HL-60 (cell line): ENCODE measurements at regions not wholly inside any gene's neighbourhood (a gene's known extent, or its start where the extent isn't known, plus 50 kb on each side); places are given as distances from the start of the nearest gene placed in this dataset.

Experiments
- DNase-seq, 2 experiments: peaks; one replicate each; pipeline ENCODE4 v3.0.0-alpha.2; 2010 to 2020; ENCODE audit warnings: low read depth in 1 of 2, low spot score in 1 of 2
- H3K27ac ChIP-seq: fragments of 250-450 bp; sonication (Bioruptor Pico); replicated peaks from 2 replicates; pipeline ENCODE4 v1.5.1; 2020; ENCODE audit warnings: mild to moderate bottlenecking, moderate library complexity
- H3K27me3 ChIP-seq: fragments of 250-450 bp; sonication (Bioruptor Pico); 2 replicates; pipeline ENCODE4 v1.5.1; 2021; ENCODE audit warnings: mild to moderate bottlenecking, moderate library complexity; ENCODE audit not compliant: insufficient read depth, poor library complexity, severe bottlenecking
- H3K4me3 ChIP-seq: replicated peaks from 2 replicates; pipeline ENCODE4 v1.5.1; 2011; ENCODE audit warnings: mild to moderate bottlenecking, control low read depth, low read length; ENCODE audit not compliant: insufficient read depth
- CTCF ChIP-seq: IDR thresholded peaks from one replicate; pipeline ENCODE4 v1.5.1; 2011; ENCODE audit warnings: low read length, control low read depth, inconsistent platforms; ENCODE audit not compliant: insufficient read depth
- GABPA ChIP-seq: IDR thresholded peaks from 2 replicates; pipeline ENCODE4 v1.6.1; 2012; ENCODE audit warnings: low read depth
- POLR2AphosphoS5 ChIP-seq: IDR thresholded peaks from 2 replicates; pipeline ENCODE4 v1.6.1; 2012; ENCODE audit warnings: low read depth
- REST ChIP-seq: IDR thresholded peaks from 2 replicates; pipeline ENCODE4 v1.6.1; 2012; ENCODE audit warnings: low read depth; ENCODE audit not compliant: insufficient replicate concordance
- SPI1 ChIP-seq: IDR thresholded peaks from 2 replicates; pipeline ENCODE4 v1.6.1; 2012; ENCODE audit warnings: low read depth, mild to moderate bottlenecking, borderline replicate concordance

GRCh38 chr16:87093804-87094555 is 223.2 kb downstream of the C16orf95 start:
- no peak overlapping the region for H3K27ac ChIP-seq
- no peak for TF ChIP-seq REST
- TF ChIP-seq GABPA = no peak
- TF ChIP-seq SPI1 = no peak
- no peak for TF ChIP-seq POLR2AphosphoS5
- no peak for TF ChIP-seq CTCF
- H3K27me3 ChIP-seq = no peaks in the 10 kb centered on the region
- DNase-seq = no peak
- H3K4me3 ChIP-seq = no peak overlapping the region

- no peak overlapping the region for H3K4me3 ChIP-seq
- H3K27ac ChIP-seq = no peak overlapping the region
- no peak for DNase-seq
- TF ChIP-seq POLR2AphosphoS5 (no peak), SPI1 (no peak), GABPA (no peak), CTCF (no peak), REST (no peak)
- H3K27me3 ChIP-seq = no peaks in the 10 kb centered on the region
Observed at GRCh38 chr16:87094556-87094865, 222.7 kb downstream of the C16orf95 start.

- no peaks in the 10 kb centered on the region for H3K27me3 ChIP-seq
- DNase-seq = no peak
Observed at GRCh38 chr16:87095271-87095670, 221.9 kb downstream of the C16orf95 start.

More at GRCh38 chr16:87095271-87095670, 221.9 kb downstream of the C16orf95 start:
- Histone ChIP-seq H3K4me3 (no peak overlapping the region), H3K27ac (no peak overlapping the region)
- TF ChIP-seq POLR2AphosphoS5 (no peak), SPI1 (no peak), GABPA (no peak), REST (no peak), CTCF (no peak)
